HG03354 (cell line): ENCODE measurements at regions not wholly inside any gene's neighbourhood (a gene's known extent, or its start where the extent isn't known, plus 50 kb on each side); places are given as distances from the start of the nearest gene placed in this dataset.

Source experiments
- ATAC-seq: cut with Tn5 transposase; IDR thresholded peaks from one replicate; pipeline ENCODE4 v1.9.1; 2021; ENCODE audit warnings: mild to moderate bottlenecking; ENCODE audit not compliant: unreplicated experiment, poor library complexity, severe bottlenecking

DNA sequence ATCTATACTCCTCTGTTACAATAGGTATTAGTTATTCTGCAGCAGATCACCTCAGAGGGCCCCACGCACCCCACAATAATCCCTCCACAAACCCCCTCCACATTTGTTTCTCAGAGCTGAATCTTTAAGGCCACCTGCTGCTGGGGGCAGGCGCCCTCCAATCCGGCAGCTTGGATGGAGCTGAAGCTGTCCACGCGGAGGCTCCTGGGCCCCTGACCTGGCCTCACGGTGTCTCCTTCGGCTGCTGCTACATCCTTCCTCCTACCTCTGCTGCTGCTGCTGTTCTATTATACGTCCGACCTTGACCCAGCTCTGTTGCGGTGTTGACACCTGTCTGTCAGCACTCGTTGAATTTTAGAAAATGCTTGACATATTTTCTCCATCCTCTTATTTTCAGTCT lies 430.2 kb upstream of the ZFP42 start:
- no peak for ATAC-seq

GRCh38 chr4:187569871-187570270 lies 425.7 kb upstream of the ZFP42 start:
- no peak for ATAC-seq

GRCh38 chr4:187575706-187576105 lies 419.9 kb upstream of the ZFP42 start:
- no peak for ATAC-seq

- ATAC-seq = no peak
Observed at GRCh38 chr4:187576751-187577150, 418.8 kb upstream of the ZFP42 start.

GRCh38 chr4:187577941-187578480 lies 417.6 kb upstream of the ZFP42 start:
- ATAC-seq = no peak

DNA sequence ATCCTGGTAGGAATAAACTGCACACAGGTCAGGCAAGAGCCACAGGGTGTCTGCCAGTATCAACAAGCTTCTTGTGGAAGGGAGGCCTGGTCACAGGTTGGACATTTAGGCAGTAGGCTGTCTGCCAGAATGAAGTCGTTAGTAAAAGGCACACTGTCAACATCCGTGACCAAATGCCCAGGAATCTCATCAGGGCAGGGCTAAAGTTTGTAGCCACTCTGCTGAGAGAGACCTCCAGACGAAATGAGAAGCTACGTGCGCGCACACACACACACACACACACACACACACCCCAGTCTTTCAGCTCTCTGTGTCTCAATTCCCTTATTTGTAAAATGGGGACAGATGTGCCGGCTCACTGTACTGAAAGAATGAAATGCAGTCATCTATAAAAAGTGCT lies 408.7 kb upstream of the ZFP42 start:
- no peak for ATAC-seq

DNA sequence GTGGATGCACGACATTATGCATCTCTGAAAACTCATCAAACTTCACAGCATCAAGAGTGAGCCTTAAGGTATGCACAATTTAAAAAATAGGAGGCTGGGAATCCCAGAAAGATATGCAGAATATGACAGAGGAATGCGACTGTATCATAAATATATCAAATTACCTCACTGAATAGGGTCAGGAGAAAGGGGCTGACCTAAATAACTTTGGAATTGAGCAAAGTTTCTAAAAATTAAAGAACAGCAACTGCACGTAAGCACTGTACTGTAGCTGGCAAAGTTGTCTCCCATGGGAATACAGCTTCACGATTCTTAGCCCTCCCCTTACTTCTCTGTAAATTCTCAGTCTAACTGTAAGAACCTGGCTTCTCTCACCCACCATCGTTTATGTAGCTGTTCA lies 397.4 kb upstream of the ZFP42 start:
- ATAC-seq = no peak

- ATAC-seq = no peak
Observed at GRCh38 chr4:187602339-187603092, 393.1 kb upstream of the ZFP42 start.

DNA sequence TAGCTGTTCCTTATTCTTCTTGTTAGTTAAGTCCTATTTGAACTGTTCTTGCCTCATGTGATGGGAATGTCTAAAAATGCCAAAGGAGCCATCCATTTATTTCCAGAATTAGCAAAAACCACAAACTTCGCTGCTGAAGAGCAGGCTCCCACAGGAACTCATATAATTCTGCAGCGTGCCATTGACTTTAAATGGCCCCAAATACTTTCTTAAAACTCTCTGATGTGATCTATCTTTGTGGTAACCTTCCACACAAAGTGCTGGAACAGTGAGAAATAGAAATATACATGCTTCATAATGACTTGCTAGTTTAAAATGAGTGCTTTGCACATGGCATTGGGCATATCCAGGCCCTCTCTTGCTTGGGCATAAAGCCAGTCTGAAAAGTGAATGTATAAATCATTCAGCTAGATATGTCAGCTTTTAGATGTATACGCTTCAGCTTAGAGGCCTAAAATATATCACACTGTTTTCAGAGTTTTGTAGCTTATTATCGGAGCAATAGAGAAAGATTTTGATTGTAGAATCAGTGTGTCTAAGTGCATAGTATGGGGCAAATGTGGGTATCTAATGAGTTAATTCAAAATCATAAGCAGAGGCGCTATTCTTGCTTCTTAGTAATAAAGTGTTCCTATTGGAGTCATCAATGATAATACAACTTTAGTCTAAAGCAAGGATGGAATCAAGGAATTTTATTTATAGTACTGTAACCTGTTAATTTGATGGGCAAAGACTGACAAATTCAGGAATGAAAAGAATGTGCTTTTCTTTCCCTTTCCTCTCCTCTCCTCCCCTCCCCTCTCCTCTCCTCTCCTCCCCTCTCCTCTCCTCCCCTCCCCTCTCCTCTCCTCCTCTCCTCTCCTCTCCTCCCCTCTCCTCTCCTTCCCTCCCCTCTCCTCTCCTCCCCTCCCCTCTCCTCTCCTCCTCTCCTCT lies 392.2 kb upstream of the ZFP42 start:
- no peak for ATAC-seq

DNA sequence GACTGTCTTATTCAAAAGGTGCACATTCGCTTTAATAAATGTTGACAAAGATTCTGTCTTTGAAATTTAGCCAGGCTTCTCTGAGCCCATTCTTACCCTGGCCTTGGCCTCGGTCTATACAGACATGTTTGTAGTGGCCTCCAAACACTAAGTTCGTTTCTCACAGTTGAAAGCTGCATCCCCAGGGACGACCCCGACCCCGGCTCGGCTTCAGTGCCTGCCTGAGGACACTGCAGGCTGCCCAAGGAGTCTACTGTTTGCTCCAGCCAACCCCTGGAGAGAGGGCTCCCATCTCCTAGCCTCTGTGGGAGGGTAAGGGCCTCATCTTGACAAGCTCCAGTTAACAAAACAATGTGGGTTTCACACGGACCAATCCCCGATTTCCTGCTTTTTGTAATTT lies 390.6 kb upstream of the ZFP42 start:
- ATAC-seq = no peak

GRCh38 chr4:187606581-187606980 lies 389.0 kb upstream of the ZFP42 start:
- no peak for ATAC-seq

GRCh38 chr4:187608001-187608421 lies 387.6 kb upstream of the ZFP42 start:
- no peak for ATAC-seq

DNA sequence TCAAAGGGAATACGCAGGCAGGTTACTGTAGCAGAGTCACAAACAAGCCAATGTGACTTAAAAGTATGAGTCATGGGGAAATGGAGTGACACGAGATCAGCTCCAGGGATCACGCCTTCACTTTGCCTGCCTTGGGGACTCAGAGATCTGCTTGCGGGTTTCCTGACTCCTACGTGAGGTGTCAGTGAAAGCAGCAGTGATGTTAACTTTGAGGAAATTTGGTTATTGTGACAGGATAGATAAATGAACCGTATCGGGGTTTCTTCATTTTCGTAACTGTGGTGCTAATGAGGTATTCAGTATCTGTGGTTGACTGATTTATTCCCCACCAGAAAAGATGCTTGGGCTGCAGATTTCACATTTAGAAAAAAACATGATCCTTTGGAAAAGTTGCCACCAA lies 383.3 kb upstream of the ZFP42 start:
- no peak for ATAC-seq

DNA sequence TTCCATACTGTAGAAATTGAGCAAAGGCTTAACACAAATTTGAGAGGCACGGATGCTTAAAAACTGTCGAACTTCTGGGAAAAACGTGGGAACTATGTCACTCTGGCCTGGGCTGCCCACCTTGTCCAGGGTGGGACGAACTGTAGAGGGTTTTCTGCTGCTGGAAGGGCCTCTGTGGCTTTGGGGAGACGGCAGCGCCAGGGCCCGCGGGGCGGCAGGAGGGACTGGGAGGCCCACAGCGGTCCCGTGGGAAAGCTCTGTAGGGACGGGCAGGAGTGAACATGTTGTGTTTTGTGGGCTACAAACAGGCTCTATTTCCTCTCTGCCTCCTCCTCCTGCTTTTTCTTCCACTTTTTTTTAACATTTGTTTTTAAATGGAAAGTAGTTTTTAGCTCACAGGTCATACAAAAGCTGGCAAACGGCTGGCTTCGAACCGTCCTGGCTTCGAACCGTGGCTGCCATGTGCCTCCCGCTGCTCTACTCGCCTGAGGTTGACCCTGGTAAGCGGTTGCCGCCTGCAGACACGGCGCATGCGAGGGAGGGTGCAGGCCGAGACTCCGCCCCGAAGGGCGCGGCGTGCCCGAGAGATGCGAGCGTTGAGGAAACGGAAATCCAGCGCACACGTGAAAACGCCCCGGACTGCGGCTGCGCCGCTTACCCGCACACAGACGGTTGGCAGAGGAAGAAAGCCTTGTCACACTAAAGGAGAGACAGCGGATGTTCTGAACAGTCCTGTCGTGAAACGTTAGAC lies 382.3 kb upstream of the ZFP42 start:
- ATAC-seq = no peak

- no peak for ATAC-seq
Observed at GRCh38 chr4:187615972-187616371, 379.6 kb upstream of the ZFP42 start.

GRCh38 chr4:187617113-187617512 lies 378.5 kb upstream of the ZFP42 start:
- no peak for ATAC-seq

DNA sequence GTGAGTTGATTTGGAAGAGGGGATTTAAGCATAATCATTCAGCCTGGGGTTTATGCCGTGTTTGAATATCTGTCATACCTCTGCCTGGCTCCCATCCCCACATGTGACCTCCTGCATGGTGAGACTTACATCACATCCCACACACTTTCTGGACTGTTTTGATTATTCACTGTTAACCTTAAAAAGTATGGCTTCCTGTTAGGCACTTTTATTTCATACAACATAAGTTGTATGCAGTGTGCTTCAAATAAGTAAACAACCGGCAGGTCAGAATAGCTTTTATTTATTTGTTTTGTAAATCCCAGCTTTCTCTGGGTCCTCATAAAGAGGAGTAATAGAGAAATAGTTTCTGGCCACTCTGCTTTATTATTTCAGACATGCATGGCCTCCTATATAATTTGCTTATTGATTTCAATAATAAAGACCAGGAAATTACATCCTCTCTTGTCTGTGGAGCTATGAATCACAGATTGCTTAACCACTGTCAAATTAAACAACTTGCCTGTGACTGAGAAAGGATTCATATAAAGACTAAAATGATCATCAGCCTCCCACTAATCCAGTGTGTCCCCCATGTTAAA lies 376.8 kb upstream of the ZFP42 start:
- ATAC-seq = no peak

DNA sequence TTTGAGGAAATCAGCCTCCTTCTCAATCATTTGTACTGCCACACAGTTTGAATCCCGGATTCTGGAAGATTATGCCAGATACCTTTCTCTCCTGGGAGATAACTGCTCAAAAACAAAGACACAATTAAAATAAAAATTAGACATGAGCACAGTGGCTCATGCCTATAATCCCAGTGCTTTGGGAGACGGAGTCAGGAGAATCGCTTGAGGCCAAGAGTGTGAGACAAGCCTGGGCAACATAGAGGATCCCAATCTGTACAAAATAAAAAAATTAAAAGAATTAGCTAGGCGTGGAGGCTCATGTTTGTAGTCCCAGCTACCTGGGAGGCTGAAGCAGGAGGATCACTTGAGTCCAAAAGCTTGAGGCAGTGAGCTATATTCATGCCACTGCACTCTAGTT lies 376.3 kb upstream of the ZFP42 start:
- no peak for ATAC-seq

GRCh38 chr4:187632260-187632995 lies 363.1 kb upstream of the ZFP42 start:
- no peak for ATAC-seq
